Glomerular visceral epithelial cell (primary cell): ENCODE measurements at regions not wholly inside any gene's neighbourhood (a gene's known extent, or its start where the extent isn't known, plus 50 kb on each side); places are given as distances from the start of the nearest gene placed in this dataset.

Experiments
- DNase-seq: peaks from one replicate; pipeline ENCODE4 v3.0.0-alpha.2; 2016; ENCODE audit errors: extremely low spot score

GRCh38 chr2:217045700-217046475, 186.0 kb upstream of the TNP1 start:
- DNase-seq, result no peak

- DNase-seq, result no peak
These were observed 180.2 kb upstream of the TNP1 start for GRCh38 chr2:217040099-217040498.

- DNase-seq, result no peak
These were observed 178.1 kb upstream of the TNP1 start for GRCh38 chr2:217038001-217038400.

- DNase-seq, result no peak
These were observed 177.5 kb upstream of the TNP1 start for GRCh38 chr2:217037353-217037752.

GRCh38 chr2:217035967-217036366, 176.1 kb upstream of the TNP1 start:
- no peak for DNase-seq

GRCh38 chr2:217033186-217033585, 173.3 kb upstream of the TNP1 start:
- no peak for DNase-seq

- DNase-seq, result no peak
These were observed 171.6 kb upstream of the TNP1 start for GRCh38 chr2:217031445-217031844.

- DNase-seq, result no peak
These were observed 170.2 kb upstream of the TNP1 start for GRCh38 chr2:217030081-217030480.

GRCh38 chr2:217028128-217028527, 168.3 kb upstream of the TNP1 start:
- DNase-seq, result no peak

- DNase-seq, result no peak
These were observed 167.6 kb upstream of the TNP1 start for GRCh38 chr2:217027414-217027813.

GRCh38 chr2:217026569-217026968, 166.7 kb upstream of the TNP1 start:
- no peak for DNase-seq

GRCh38 chr2:217026161-217026560, 166.3 kb upstream of the TNP1 start:
- no peak for DNase-seq

- no peak for DNase-seq
These were observed 163.7 kb upstream of the TNP1 start for GRCh38 chr2:217023611-217024010.

- DNase-seq, result no peak
These were observed 157.8 kb upstream of the TNP1 start for GRCh38 chr2:217017456-217018252.

- no peak for DNase-seq
These were observed 157.0 kb upstream of the TNP1 start for GRCh38 chr2:217016796-217017419.

- DNase-seq, result no peak
These were observed 154.7 kb upstream of the TNP1 start for GRCh38 chr2:217014328-217015105.

GRCh38 chr2:217013926-217014325, 154.1 kb upstream of the TNP1 start:
- no peak for DNase-seq

- DNase-seq, result no peak
These were observed 151.7 kb upstream of the TNP1 start for GRCh38 chr2:217011576-217011975.

- no peak for DNase-seq
These were observed 150.3 kb upstream of the TNP1 start for GRCh38 chr2:217010173-217010572.

- DNase-seq, result no peak
These were observed 148.9 kb upstream of the TNP1 start for GRCh38 chr2:217008794-217009193.

GRCh38 chr2:217006217-217006616, 146.4 kb upstream of the TNP1 start:
- no peak for DNase-seq

- DNase-seq, result no peak
These were observed 144.8 kb upstream of the TNP1 start for GRCh38 chr2:217004656-217005055.
